CD4-positive, CD25-positive, alpha-beta regulatory T cell (primary cell): ENCODE measurements at regions not wholly inside any gene's neighbourhood (a gene's known extent, or its start where the extent isn't known, plus 50 kb on each side); places are given as distances from the start of the nearest gene placed in this dataset.

Source experiments
- ATAC-seq, 2 donors: fragments of 150-1000 bp; cut with Tn5 transposase; one replicate each; pipeline ENCODE4 v1.10.0; 2021; ENCODE audit warnings: low read depth in 2 of 2, moderate number of reproducible peaks in 2 of 2, moderate library complexity in 1 of 2
- DNase-seq, 3 donors: peaks; one replicate each; pipeline versions ENCODE4 v3.0.0 to v3.0.0-alpha.2; 2012 to 2022; ENCODE audit warnings: mixed read lengths in 1 of 3
- H3K27ac ChIP-seq: one replicate; pipeline ENCODE4 v1.7.0; 2013; ENCODE audit warnings: mild to moderate bottlenecking, low read length; ENCODE audit not compliant: insufficient read depth, poor library complexity, severe bottlenecking
- H3K27me3 ChIP-seq: one replicate; pipeline ENCODE4 v1.7.0; 2013; ENCODE audit warnings: low read length; ENCODE audit not compliant: control insufficient read depth, insufficient read depth
- H3K36me3 ChIP-seq: one replicate; pipeline ENCODE4 v1.7.0; 2013; ENCODE audit warnings: mild to moderate bottlenecking, low read length, moderate library complexity; ENCODE audit not compliant: control insufficient read depth, insufficient read depth
- H3K4me1 ChIP-seq: 2 replicates; pipeline ENCODE4 v1.7.0; 2013; ENCODE audit warnings: mild to moderate bottlenecking, low read length; ENCODE audit not compliant: insufficient read depth, control insufficient read depth, poor library complexity, severe bottlenecking
- H3K4me3 ChIP-seq: one replicate; pipeline ENCODE4 v1.7.0; 2013; ENCODE audit warnings: low read depth, mild to moderate bottlenecking, low read length, moderate library complexity
- H3K9me3 ChIP-seq, 2 experiments: 1 replicate in 1 of 2; 2 replicates in 1 of 2; pipeline ENCODE4 v1.7.0; 2013; ENCODE audit warnings: low read length in 2 of 2, mild to moderate bottlenecking in 1 of 2, moderate library complexity in 1 of 2; ENCODE audit not compliant: control insufficient read depth in 2 of 2
- H3K27ac Mint-ChIP-seq, 3 donors: one replicate each; pipeline ENCODE4 v1.8.0; 2020 to 2022; ENCODE audit warnings: mild to moderate bottlenecking in 3 of 3, mixed read lengths in 3 of 3, moderate library complexity in 2 of 3
- H3K27me3 Mint-ChIP-seq: one replicate; pipeline ENCODE4 v1.8.0; 2022; ENCODE audit warnings: mild to moderate bottlenecking, mixed read lengths
- H3K36me3 Mint-ChIP-seq: one replicate; pipeline ENCODE4 v1.8.0; 2020; ENCODE audit warnings: mixed read lengths
- H3K4me1 Mint-ChIP-seq, 4 donors: one replicate each; pipeline ENCODE4 v1.8.0; 2020 to 2022; ENCODE audit warnings: mixed read lengths in 4 of 4, mild to moderate bottlenecking in 1 of 4
- H3K4me3 Mint-ChIP-seq, 4 donors: one replicate each; pipeline ENCODE4 v1.8.0; 2020 to 2022; ENCODE audit warnings: mild to moderate bottlenecking in 4 of 4, mixed read lengths in 4 of 4, moderate library complexity in 3 of 4
- H3K9me3 Mint-ChIP-seq, 7 donors: one replicate each; pipeline ENCODE4 v1.8.0; 2020 to 2022; ENCODE audit warnings: mixed read lengths in 7 of 7, mild to moderate bottlenecking in 3 of 7, moderate library complexity in 2 of 7

DNA sequence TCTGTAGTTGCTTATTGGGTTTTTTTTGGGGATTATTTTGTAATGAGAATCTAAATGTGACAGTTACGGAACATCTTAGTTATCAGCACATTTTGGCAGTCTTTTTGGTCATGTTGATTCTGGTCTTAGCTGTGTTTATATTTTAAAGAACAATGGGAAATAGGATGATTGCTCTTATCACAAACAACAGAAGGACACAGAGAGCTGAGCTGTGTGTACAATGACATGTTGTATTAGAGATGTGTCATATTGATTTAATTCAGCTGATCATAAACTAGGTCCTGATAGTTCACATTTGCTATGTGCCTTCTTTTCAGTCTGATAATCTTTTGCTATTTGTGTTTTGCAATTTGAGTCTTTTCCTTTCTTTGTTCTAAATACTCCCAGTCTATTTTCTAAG lies 781.7 kb downstream of the TRHDE start:
- no peaks in the 10 kb centered on the region for H3K9me3 ChIP-seq
- peaks cover 0 to 9% (median 2%) of the 10 kb centered on the region in 7 donors for H3K9me3 Mint-ChIP-seq
- no peak overlapping the region for H3K4me3 ChIP-seq
- H3K4me1 ChIP-seq = no peaks in the 10 kb centered on the region
- DNase-seq (no peak), ATAC-seq (no peak)
- no peaks in the 10 kb centered on the region for H3K36me3 Mint-ChIP-seq
- H3K36me3 ChIP-seq = no peaks in the 10 kb centered on the region
- no peaks in the 10 kb centered on the region for H3K4me1 Mint-ChIP-seq
- no peak overlapping the region for H3K4me3 Mint-ChIP-seq
- H3K27ac Mint-ChIP-seq = no peak overlapping the region
- H3K27ac ChIP-seq = no peak overlapping the region
- H3K27me3 ChIP-seq = no peaks in the 10 kb centered on the region
- no peaks in the 10 kb centered on the region for H3K27me3 Mint-ChIP-seq

DNA sequence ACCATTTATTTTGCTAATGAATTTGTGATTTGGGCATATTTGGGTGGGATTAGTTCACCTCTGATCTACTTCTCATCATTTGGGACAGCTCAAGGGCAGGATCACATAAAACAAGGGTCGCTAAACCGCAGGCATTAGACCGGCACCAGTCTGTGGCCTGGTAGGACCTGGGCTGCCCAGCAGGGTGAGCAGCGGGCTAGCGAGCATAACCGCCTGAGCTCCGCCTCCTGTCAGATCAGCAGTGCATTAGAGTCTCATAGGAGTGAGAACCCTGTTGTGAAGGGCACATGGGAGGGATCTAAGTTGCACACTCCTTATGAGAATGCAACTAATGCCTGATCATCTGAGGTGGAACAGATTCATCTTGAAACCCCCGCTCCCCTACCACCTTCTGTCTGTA lies 785.3 kb downstream of the TRHDE start:
- Histone ChIP-seq H3K27ac (no peak overlapping the region), H3K9me3 (no peaks in the 10 kb centered on the region), H3K4me1 (no peaks in the 10 kb centered on the region), H3K4me3 (no peak overlapping the region), H3K27me3 (no peaks in the 10 kb centered on the region), H3K36me3 (no peaks in the 10 kb centered on the region)
- Mint-ChIP-seq H3K9me3 (peaks cover 0 to 10% (median 4%) of the 10 kb centered on the region in 7 donors), H3K36me3 (no peaks in the 10 kb centered on the region), H3K27me3 (no peaks in the 10 kb centered on the region), H3K27ac (no peak overlapping the region), H3K4me1 (no peaks in the 10 kb centered on the region), H3K4me3 (no peak overlapping the region)
- DNase-seq = no peak
- no peak for ATAC-seq

DNA sequence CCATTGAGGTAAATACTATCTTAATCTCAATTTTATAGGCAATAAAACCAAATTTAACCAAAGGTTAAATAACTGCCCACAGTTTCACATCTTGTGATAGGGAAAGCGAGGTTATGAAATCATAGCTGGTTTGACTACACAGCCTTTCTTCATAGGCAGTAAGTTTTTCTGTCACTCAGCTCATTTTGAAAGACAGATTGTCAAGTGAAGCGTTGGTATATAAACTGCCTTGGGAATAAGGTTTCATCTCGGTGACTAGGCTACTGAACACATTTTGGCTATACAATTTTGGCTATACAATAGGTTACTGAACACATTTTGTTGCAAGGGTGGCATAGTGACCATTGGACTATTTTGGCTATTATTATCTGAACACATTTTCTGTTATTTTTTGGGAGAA lies 793.7 kb downstream of the TRHDE start:
- Histone ChIP-seq H3K4me1 (no peaks in the 10 kb centered on the region), H3K4me3 (no peak overlapping the region), H3K27me3 (no peaks in the 10 kb centered on the region), H3K36me3 (no peaks in the 10 kb centered on the region), H3K27ac (no peak overlapping the region), H3K9me3 (peaks cover 0 to 7% of the 10 kb centered on the region in 2 experiments)
- Mint-ChIP-seq H3K27me3 (no peaks in the 10 kb centered on the region), H3K9me3 (peaks cover 0 to 8% (median 4%) of the 10 kb centered on the region in 7 donors), H3K27ac (no peak overlapping the region), H3K4me1 (no peaks in the 10 kb centered on the region), H3K4me3 (no peak overlapping the region), H3K36me3 (no peaks in the 10 kb centered on the region)
- ATAC-seq (no peak), DNase-seq (no peak)

DNA sequence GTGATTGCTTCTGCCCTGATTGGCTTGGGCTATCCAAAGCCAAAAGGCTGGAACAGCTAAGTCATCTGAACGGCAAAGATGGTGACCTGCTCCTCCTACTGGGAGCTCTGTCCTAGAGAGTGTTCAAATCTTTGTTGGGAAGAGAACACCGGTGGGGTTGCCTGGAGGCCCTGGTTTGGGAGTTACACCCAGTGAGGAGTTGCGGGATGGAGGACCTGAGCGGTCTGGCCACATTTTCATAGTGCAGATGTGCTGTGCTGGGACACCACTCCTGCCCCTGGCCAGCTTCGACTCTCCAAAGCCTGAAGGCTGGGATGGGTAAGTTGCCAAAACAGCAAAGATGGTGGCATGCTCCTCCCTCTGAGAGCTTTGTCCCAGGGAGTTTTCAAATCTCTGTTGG lies 795.4 kb downstream of the TRHDE start:
- no peak overlapping the region for H3K27ac ChIP-seq
- Mint-ChIP-seq H3K27me3 (no peaks in the 10 kb centered on the region), H3K4me3 (peak overlapping the region in 1 of 4 donors; percentile 7), H3K9me3 (peaks cover 0 to 11% (median 8%) of the 10 kb centered on the region in 7 donors), H3K36me3 (no peaks in the 10 kb centered on the region), H3K4me1 (no peaks in the 10 kb centered on the region), H3K27ac (no peak overlapping the region)
- ATAC-seq = peak in 1 of 2 donors; percentile 12
- no peak for DNase-seq
- H3K36me3 ChIP-seq = no peaks in the 10 kb centered on the region
- no peaks in the 10 kb centered on the region for H3K4me1 ChIP-seq
- no peak overlapping the region for H3K4me3 ChIP-seq
- peaks cover 0 to 11% of the 10 kb centered on the region in 2 experiments for H3K9me3 ChIP-seq
- H3K27me3 ChIP-seq = no peaks in the 10 kb centered on the region

DNA sequence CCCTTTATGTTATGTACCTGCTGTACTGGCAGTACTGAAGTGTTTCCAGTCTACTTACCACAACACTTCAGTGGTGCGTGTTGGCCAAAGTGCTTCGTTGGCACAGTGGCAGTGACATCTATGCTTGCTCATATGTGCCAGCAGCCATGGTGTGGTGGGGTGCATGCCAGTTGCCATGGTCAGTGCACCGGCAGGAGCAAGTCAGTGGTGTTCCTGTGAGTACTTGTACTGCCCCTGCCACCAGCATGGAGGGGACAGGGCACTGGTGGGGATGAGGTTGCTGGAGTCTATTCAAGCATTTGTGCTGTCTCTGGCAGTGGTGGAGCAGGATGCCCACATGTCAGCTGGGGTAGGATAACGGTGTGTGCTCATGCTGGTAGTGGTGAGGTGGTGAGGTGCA lies 800.0 kb downstream of the TRHDE start:
- Histone ChIP-seq H3K9me3 (peaks cover 0 to 25% of the 10 kb centered on the region in 2 experiments), H3K27me3 (no peaks in the 10 kb centered on the region), H3K4me1 (no peaks in the 10 kb centered on the region), H3K27ac (no peak overlapping the region), H3K36me3 (no peaks in the 10 kb centered on the region), H3K4me3 (no peak overlapping the region)
- H3K4me1 Mint-ChIP-seq = no peaks in the 10 kb centered on the region
- H3K4me3 Mint-ChIP-seq = no peak overlapping the region
- ATAC-seq (no peak), DNase-seq (no peak)
- no peaks in the 10 kb centered on the region for H3K27me3 Mint-ChIP-seq
- no peak overlapping the region for H3K27ac Mint-ChIP-seq
- peaks cover 3 to 19% (median 10%) of the 10 kb centered on the region in 7 donors for H3K9me3 Mint-ChIP-seq
- no peaks in the 10 kb centered on the region for H3K36me3 Mint-ChIP-seq

DNA sequence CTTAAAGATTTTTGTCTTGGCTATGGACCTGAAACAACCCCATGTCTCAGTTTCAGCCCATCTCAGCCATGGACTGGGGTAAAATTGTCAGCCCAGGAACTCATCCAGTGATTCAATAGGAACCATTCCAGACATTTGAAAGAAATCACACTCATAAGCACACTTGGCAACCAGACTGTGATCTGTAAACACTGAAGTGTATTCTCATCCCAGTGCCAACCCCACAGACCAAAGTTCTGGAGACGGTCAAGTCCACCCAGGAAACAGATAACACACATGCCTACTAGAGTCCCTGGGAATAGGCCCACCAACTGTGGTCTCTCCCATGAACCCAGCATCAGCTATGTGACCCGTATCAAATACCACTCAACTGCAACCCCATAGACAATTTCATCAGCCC lies 804.6 kb downstream of the TRHDE start:
- H3K4me1 ChIP-seq = no peaks in the 10 kb centered on the region
- Mint-ChIP-seq H3K9me3 (peaks cover 3 to 26% (median 6%) of the 10 kb centered on the region in 7 donors), H3K27ac (no peak overlapping the region), H3K36me3 (no peaks in the 10 kb centered on the region), H3K4me3 (no peak overlapping the region), H3K27me3 (peaks cover 5% of the 10 kb centered on the region), H3K4me1 (no peaks in the 10 kb centered on the region)
- H3K27me3 ChIP-seq = no peaks in the 10 kb centered on the region
- no peaks in the 10 kb centered on the region for H3K36me3 ChIP-seq
- H3K27ac ChIP-seq = no peak overlapping the region
- ATAC-seq = no peak
- no peak overlapping the region for H3K4me3 ChIP-seq
- H3K9me3 ChIP-seq = peaks cover 0 to 14% of the 10 kb centered on the region in 2 experiments
- no peak for DNase-seq

DNA sequence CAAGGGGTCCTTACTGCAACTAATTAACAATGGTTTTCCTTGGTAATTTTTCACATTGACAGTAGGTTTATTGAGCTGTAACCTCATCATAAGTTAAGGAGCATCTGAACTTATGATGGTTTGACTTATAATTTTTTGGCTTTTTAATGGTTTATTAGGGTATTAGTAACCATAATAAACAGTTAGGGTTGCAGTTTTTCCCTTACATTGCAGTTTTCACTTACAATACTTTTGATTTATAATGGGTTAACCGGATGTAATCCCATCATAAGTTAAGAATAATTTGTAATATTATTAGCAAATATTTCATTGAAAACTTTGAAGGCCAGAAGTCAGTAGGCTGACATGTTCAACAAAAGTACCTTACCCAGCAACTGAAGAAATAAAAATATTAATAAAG lies 811.6 kb downstream of the TRHDE start:
- no peaks in the 10 kb centered on the region for H3K9me3 ChIP-seq
- no peaks in the 10 kb centered on the region for H3K4me1 ChIP-seq
- H3K4me3 ChIP-seq = no peak overlapping the region
- Mint-ChIP-seq H3K27ac (no peak overlapping the region), H3K36me3 (no peaks in the 10 kb centered on the region), H3K27me3 (no peaks in the 10 kb centered on the region), H3K9me3 (peaks cover 0 to 23% (median 4%) of the 10 kb centered on the region in 7 donors), H3K4me3 (no peak overlapping the region), H3K4me1 (no peaks in the 10 kb centered on the region)
- no peak overlapping the region for H3K27ac ChIP-seq
- ATAC-seq (no peak), DNase-seq (no peak)
- no peaks in the 10 kb centered on the region for H3K36me3 ChIP-seq
- H3K27me3 ChIP-seq = no peaks in the 10 kb centered on the region

DNA sequence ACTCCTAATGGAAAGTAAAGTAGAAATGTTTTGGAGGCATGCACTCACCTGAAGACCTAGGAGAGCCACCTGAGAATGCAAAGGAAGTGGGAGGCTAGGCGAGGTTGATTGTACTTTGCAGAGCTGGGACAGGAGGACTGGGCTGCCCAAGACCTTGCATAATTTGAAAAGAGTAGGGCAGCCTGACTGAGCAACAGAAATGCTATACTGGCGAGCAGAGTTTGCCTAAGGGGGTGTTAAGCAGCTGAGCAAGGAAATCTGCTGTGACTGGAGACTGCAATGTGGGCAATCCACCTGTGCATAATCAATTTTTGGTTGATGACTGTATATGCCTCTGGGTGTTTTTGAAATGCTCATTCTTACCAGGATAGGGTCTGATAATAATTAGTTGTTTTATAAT lies 834.1 kb downstream of the TRHDE start:
- H3K27me3 Mint-ChIP-seq = no peaks in the 10 kb centered on the region

More for the DNA sequence above, 834.1 kb downstream of the TRHDE start:
- Mint-ChIP-seq H3K36me3 (no peaks in the 10 kb centered on the region), H3K4me3 (no peak overlapping the region), H3K27ac (no peak overlapping the region), H3K9me3 (peaks cover 2 to 21% (median 5%) of the 10 kb centered on the region in 7 donors), H3K4me1 (no peaks in the 10 kb centered on the region)
- Histone ChIP-seq H3K36me3 (no peaks in the 10 kb centered on the region), H3K4me3 (no peak overlapping the region), H3K27me3 (no peaks in the 10 kb centered on the region), H3K4me1 (no peaks in the 10 kb centered on the region), H3K9me3 (peaks cover 0 to 4% of the 10 kb centered on the region in 2 experiments), H3K27ac (no peak overlapping the region)
- DNase-seq (no peak), ATAC-seq (no peak)
